GM12878 (cell line): ENCODE measurements at regions not wholly inside any gene's neighbourhood (a gene's known extent, or its start where the extent isn't known, plus 50 kb on each side); places are given as distances from the start of the nearest gene placed in this dataset.

Experiments used
- HCFC1 ChIP-seq: fragments of 150-350 bp; IDR thresholded peaks from 2 replicates; pipeline ENCODE4 v1.6.1; 2014; ENCODE audit warnings: low read length
- MEF2A ChIP-seq: IDR thresholded peaks from 2 replicates; pipeline ENCODE4 v1.6.1; 2011; ENCODE audit warnings: low read depth, mild to moderate bottlenecking, low read length, moderate library complexity; ENCODE audit not compliant: insufficient read depth
- POLR2A ChIP-seq: IDR thresholded peaks from 2 replicates; pipeline ENCODE4 v1.6.1; 2011; ENCODE audit warnings: low read depth, mild to moderate bottlenecking, low read length
- RFX5 ChIP-seq: IDR thresholded peaks from 2 replicates; pipeline ENCODE4 v1.6.1; 2011; ENCODE audit warnings: low read depth, low read length, improper control_type of control experiment
- SUZ12 ChIP-seq: fragments of 200-600 bp; sonication (generic); IDR thresholded peaks from one replicate; pipeline ENCODE4 v1.6.1; 2018; ENCODE audit warnings: antibody characterized with exemption, mild to moderate bottlenecking; ENCODE audit not compliant: unreplicated experiment
- TF ChIP-seq, protein P1 (sequence below): IDR thresholded peaks from 2 replicates; pipeline ENCODE4 v1.6.1; 2012; ENCODE audit warnings: low read length, inconsistent platforms
- TF ChIP-seq, protein P2 (sequence below), 3 experiments: IDR thresholded peaks in 2 of 3; conservative IDR thresholded peaks in 1 of 3; 2 replicates each; pipeline ENCODE4 v1.5.1; 2011; ENCODE audit warnings: low read depth in 3 of 3, low read length in 3 of 3, mild to moderate bottlenecking in 3 of 3, control low read depth in 2 of 3, moderate library complexity in 2 of 3, inconsistent platforms in 1 of 3, mixed read lengths in 1 of 3; ENCODE audit not compliant: control insufficient read depth in 2 of 3, insufficient read depth in 1 of 3; ENCODE audit errors: extremely low read depth in 1 of 3

DNA sequence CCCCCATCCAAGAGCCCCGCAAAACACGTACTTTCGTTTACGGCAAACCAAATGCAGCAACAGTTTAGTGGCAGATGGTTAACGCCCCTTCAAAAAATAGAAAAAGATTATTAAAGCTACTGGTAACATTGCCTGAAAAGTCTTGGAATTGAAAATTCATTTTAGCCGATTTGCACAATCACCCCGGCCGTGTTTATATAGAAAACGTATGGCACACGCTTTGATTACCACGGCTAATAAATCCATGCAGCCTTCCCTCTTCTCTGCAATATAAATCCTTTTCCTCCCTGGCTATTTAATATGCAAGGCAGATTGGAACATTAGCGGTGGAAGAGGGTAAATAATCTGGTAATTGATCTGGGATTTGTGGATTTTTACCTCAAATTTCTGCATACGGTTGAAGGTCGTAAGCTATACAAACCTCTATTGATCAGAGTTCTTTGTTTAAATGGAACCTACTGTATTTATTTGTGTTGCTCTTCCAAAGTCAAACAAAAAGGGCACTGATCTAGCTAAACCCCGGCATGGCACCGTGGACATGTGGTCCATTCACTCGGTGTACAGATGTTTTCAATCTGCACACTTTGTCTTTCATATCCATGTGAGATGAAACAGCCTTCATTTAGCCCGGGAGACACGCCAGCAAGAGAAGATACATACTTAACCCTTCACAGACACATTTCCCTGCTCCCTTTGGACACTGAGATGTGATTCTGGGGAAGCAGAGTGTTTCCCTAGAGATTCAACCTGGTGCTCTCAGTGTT, 238.1 kb upstream of the MAF start:
- TF ChIP-seq, protein P1, sequence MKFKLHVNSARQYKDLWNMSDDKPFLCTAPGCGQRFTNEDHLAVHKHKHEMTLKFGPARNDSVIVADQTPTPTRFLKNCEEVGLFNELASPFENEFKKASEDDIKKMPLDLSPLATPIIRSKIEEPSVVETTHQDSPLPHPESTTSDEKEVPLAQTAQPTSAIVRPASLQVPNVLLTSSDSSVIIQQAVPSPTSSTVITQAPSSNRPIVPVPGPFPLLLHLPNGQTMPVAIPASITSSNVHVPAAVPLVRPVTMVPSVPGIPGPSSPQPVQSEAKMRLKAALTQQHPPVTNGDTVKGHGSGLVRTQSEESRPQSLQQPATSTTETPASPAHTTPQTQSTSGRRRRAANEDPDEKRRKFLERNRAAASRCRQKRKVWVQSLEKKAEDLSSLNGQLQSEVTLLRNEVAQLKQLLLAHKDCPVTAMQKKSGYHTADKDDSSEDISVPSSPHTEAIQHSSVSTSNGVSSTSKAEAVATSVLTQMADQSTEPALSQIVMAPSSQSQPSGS, result no peak
- TF ChIP-seq SUZ12 (no peak), MEF2A (no peak), HCFC1 (no peak), RFX5 (no peak), POLR2A (no peak)
- TF ChIP-seq, protein P2, sequence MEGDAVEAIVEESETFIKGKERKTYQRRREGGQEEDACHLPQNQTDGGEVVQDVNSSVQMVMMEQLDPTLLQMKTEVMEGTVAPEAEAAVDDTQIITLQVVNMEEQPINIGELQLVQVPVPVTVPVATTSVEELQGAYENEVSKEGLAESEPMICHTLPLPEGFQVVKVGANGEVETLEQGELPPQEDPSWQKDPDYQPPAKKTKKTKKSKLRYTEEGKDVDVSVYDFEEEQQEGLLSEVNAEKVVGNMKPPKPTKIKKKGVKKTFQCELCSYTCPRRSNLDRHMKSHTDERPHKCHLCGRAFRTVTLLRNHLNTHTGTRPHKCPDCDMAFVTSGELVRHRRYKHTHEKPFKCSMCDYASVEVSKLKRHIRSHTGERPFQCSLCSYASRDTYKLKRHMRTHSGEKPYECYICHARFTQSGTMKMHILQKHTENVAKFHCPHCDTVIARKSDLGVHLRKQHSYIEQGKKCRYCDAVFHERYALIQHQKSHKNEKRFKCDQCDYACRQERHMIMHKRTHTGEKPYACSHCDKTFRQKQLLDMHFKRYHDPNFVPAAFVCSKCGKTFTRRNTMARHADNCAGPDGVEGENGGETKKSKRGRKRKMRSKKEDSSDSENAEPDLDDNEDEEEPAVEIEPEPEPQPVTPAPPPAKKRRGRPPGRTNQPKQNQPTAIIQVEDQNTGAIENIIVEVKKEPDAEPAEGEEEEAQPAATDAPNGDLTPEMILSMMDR (IDR thresholded peaks at IDR 0.05 in 2 of 3, conservative IDR thresholded peaks at IDR 0.05 in 1 of 3; ENCODE audit: control insufficient read depth in 2 of 3, extremely low read depth in 1 of 3, insufficient read depth in 1 of 3, low read depth in 3 of 3, low read length in 3 of 3), result no peak
